Upper lobe of right lung (tissue), 1 donor: ENCODE measurements at regions not wholly inside any gene's neighbourhood (a gene's known extent, or its start where the extent isn't known, plus 50 kb on each side); places are given as distances from the start of the nearest gene placed in this dataset.

Source experiments
- ATAC-seq: fragments of 200-7000 bp; cut with Tn5 transposase; one replicate; pipeline ENCODE4 v1.9.1; 2020; ENCODE audit warnings: mild to moderate bottlenecking, moderate library complexity
- DNase-seq: peaks from one replicate; pipeline ENCODE4 v3.0.0-alpha.2; 2020
- H3K27ac ChIP-seq: fragments of 200-600 bp; one replicate; pipeline ENCODE4 v1.8.0; 2022
- H3K27me3 ChIP-seq: fragments of 200-600 bp; one replicate; pipeline ENCODE4 v1.8.0; 2022; ENCODE audit warnings: mild to moderate bottlenecking
- H3K36me3 ChIP-seq: fragments of 200-600 bp; one replicate; pipeline ENCODE4 v1.8.0; 2022
- H3K4me1 ChIP-seq: fragments of 200-600 bp; one replicate; pipeline ENCODE4 v1.8.0; 2022
- H3K4me3 ChIP-seq: fragments of 200-600 bp; one replicate; pipeline ENCODE4 v1.8.0; 2022; ENCODE audit warnings: mild to moderate bottlenecking
- H3K9me3 ChIP-seq: fragments of 200-600 bp; one replicate; pipeline ENCODE4 v1.8.0; 2022
- CTCF ChIP-seq: fragments of 200-600 bp; IDR thresholded peaks from one replicate; pipeline ENCODE4 v1.8.0; 2022; ENCODE audit warnings: antibody characterized with exemption
- intact Hi-C: fragments of 100-400 bp; cut with DNase I; formaldehyde crosslinking; loops from one replicate; pipeline ENCODE4 v1.11.0; 2022
- donor health status: DM: no; HTN: yes; CAD: no; lungs with severe emphysema.

- Histone ChIP-seq H3K36me3 (no peaks in the 10 kb centered on the region), H3K27ac (no peak overlapping the region), H3K4me1 (no peaks in the 10 kb centered on the region), H3K27me3 (no peaks in the 10 kb centered on the region), H3K9me3 (no peaks in the 10 kb centered on the region), H3K4me3 (no peak overlapping the region)
- intact Hi-C loops: no loop called here
- no peak for TF ChIP-seq CTCF
- no peak for ATAC-seq
- no peak for DNase-seq
These were observed 67.5 kb upstream of the ZNF722 start for GRCh38 chr7:63931057-63931600.

DNA sequence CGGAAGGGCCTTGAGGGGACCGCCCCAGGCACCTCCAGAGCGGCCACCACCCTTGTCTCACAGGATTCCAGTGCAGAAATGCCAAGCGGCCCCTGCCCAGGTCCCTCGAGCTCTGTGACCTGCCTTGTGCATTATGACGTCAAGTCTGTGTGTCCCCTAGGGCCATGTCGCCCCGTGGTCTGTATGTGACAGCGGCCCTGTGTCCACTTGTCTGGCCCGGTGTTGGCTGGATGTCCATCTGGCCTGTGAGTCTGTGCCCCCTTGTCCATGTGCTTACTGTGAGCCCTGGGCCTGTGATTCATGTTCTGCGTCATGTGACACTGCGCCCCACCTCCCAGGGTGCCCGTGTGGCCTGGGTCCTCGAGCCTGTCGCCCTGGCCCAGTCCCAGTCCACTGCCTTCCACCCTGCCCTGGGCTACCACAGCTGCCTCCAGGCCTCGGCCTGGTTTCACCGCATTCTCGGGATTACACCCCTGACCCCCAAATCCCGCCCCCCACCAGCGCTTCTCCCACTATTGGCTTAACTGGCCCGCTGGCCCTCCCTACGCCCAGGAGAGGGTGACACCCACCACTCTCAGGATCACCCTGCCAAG lies 66.6 kb upstream of the ZNF722 start:
- DNase-seq (no peak), ATAC-seq (no peak)
- Histone ChIP-seq H3K36me3 (no peaks in the 10 kb centered on the region), H3K9me3 (no peaks in the 10 kb centered on the region), H3K4me1 (no peaks in the 10 kb centered on the region), H3K27me3 (no peaks in the 10 kb centered on the region), H3K4me3 (no peak overlapping the region), H3K27ac (no peak overlapping the region)
- no peak for TF ChIP-seq CTCF
- intact Hi-C loops: no loop called here
